AG10803 (cell line): ENCODE measurements at regions not wholly inside any gene's neighbourhood (a gene's known extent, or its start where the extent isn't known, plus 50 kb on each side); places are given as distances from the start of the nearest gene placed in this dataset.

Source experiments
- DNase-seq: peaks from one replicate; pipeline ENCODE4 v3.0.0; 2010; ENCODE audit warnings: low read depth
- H3K4me3 ChIP-seq: 2 replicates; pipeline ENCODE4 v1.5.1; 2011; ENCODE audit warnings: mild to moderate bottlenecking, low read length, control low read depth
- TF ChIP-seq, protein P1 (sequence below): conservative IDR thresholded peaks from 2 replicates; pipeline ENCODE4 v1.5.1; 2011; ENCODE audit warnings: mild to moderate bottlenecking, low read length, control low read depth, inconsistent platforms

DNA sequence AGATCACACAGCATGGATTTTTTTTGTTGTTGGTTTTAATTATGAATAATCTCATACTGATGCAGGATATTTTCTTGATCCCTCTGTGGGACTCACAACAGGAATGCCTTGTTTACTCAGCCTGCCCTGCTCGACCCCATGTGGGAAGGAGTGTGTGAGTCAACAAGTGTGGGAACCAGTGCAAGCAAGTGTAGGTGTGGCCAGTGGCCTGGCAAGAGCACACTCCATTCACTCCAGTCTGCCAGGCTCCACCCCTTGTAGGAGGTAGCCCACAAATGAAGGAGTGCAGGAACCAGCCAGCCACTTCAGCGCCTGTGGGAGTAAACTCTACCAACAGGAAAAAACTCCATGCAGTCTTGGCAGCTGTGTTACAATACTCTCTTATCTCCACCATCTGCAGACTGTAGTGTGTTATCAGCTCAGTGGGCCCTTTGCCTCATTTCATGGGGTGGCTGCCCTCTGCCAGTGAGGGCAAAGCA lies 393.6 kb downstream of the OTOL1 start:
- peak; percentile 87 for DNase-seq
- no peak overlapping the region for H3K4me3 ChIP-seq
- TF ChIP-seq, protein P1, sequence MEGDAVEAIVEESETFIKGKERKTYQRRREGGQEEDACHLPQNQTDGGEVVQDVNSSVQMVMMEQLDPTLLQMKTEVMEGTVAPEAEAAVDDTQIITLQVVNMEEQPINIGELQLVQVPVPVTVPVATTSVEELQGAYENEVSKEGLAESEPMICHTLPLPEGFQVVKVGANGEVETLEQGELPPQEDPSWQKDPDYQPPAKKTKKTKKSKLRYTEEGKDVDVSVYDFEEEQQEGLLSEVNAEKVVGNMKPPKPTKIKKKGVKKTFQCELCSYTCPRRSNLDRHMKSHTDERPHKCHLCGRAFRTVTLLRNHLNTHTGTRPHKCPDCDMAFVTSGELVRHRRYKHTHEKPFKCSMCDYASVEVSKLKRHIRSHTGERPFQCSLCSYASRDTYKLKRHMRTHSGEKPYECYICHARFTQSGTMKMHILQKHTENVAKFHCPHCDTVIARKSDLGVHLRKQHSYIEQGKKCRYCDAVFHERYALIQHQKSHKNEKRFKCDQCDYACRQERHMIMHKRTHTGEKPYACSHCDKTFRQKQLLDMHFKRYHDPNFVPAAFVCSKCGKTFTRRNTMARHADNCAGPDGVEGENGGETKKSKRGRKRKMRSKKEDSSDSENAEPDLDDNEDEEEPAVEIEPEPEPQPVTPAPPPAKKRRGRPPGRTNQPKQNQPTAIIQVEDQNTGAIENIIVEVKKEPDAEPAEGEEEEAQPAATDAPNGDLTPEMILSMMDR: no peak

DNA sequence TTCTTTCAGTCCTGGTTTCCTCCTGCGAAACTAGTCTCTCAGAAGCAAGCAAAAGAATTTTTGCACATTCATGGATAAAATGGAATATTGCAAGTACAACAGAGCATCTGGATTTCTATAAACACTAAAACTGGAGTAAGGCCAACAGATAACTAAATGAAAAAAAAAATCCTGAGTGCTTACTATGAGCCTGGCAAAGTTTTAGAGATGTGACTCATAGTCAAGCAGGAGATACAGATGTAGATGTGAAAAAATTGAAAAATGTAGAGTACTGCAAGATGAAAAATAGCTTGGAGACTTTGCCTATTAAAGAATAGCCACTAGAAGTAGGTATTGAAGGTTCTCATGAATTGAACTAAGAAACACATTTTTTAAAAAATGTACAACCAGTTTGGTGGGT lies 397.4 kb downstream of the OTOL1 start:
- DNase-seq: peak; percentile 55
- no peak overlapping the region for H3K4me3 ChIP-seq
- TF ChIP-seq, protein P1: no peak

DNA sequence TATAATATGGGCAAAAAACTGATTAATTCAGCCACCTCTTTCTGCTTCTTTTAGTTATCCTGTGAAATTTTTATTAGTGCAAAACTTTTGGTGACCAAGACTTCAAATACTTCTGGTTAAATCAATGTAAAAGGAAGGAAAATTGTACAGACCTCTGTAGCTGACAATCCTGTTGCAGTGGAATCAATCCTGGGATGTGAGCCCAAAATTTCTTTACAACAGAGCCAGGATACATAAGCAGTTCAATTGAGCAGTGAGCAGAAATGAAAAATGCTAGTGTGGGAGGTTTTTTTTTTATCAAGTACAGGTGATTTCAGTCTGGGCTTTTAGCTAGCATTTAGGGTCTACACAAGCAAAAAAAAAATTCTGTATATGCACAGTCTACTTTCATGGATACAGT lies 398.0 kb downstream of the OTOL1 start:
- TF ChIP-seq, protein P1: no peak
- no peak overlapping the region for H3K4me3 ChIP-seq
- DNase-seq: no peak

DNA sequence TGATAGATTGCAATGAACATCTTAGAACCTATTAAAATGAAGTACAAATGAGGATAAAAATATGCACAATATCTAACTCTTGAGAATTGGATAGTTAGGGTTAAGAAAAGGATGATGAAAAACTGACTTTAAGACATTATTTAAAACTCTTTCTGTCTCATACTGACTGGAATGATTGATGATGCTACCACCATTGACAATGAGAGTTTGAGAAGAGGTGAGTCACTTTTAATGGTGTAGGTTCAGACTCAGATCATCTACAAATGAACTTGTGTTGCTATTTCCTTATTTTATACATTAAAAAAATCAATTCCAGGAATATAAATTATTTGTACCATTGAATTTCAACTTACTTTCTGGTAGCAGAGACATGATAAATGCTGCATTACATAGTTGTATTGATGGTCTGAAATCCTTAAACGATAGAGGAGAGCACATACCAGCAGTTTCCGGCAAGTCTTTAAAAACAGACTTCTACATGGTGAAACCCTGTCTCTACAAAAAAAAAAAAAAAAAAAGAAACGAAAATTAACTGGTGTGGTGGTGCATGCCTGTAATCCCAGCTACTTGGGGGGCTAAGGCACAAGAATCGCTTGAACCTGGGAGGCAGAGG lies 409.0 kb downstream of the OTOL1 start:
- TF ChIP-seq, protein P1: no peak
- H3K4me3 ChIP-seq: no peak overlapping the region
- DNase-seq: no peak

DNA sequence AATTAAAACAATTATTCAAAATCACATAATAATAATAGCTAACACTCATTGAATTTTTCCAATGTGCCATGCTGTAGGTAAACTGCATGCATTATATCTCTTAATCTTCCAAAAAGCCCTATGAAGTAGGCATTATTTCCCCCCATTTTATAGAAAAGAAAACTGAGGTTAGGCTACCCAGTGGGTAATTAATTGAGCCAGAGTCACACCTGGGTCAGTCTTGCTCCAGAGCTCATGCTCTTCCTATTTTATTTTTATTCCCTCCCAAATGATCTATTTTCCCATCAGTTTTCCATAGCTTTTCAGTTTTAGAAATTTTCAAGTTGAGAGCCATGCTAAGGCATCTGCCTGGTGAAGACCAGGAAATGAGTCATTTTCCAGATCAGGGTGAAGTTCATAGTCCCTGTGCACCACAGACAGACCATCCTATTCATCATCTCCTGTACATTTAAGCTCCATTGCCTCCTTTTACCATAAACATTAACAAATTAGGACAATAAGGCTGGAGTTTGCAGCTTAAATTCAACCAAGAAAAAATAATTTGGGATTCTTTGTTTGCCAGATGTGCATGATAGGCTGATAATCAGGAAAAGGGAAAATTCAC lies 417.3 kb downstream of the OTOL1 start:
- no peak overlapping the region for H3K4me3 ChIP-seq
- TF ChIP-seq, protein P1: no peak
- DNase-seq: peak; percentile 46

DNA sequence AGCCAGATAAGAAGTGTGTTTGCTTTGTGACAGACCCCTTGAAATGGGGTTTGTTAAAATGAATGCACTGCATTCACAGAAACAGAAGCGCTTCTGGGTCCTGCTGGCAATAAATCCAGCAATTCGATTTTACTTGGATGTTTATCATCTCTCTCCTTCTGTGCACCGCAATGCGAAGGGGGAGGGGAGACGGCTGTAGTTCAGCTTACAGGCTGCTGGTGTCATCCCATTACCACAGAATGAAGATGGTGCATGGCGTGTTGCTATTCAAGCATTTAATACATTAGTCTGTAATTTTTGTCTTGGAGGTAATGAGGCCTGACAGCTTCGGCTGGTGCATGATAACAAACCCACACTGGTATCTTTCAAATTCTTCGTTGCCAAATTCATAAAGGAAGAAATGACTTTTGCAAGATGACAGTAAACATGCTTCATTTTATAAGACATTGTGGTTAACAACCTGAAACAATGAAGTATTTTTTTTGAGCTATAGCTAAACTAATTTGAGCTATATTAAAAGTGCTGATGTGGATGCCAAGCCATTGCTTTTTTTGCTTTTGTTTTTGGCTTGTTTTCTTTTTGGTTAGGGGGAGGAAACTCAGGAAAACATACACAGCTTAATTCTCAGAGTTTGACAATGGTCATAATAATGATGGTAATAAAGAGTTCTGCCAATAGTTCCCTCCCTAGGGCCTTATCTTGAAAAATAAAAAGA lies 418.3 kb downstream of the OTOL1 start:
- peak overlapping the region; percentile 12; the same call in 1 of the 2 replicates for H3K4me3 ChIP-seq
- peak; percentile 70 for DNase-seq
- TF ChIP-seq, protein P1: peak; percentile 83

DNA sequence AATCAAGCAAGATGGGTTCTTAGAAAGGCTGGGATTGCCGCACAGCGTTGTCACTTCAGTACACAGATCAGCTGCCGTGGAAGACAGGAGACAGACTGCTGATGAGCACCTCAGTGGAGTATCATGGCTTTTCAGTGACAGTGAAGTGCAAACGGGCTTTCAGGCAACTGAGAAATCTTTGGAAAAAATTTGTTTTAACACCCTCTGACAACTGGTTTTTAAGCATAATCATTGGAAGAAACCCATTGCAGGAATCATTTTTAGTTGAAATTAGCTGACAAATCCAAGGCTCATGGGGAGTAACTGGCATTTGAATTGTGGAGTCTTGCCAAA lies 418.8 kb downstream of the OTOL1 start:
- no peak overlapping the region; the same call in 1 of the 2 replicates for H3K4me3 ChIP-seq
- TF ChIP-seq, protein P1: no peak
- no peak for DNase-seq
